K562 (cell line): ENCODE measurements at regions not wholly inside any gene's neighbourhood (a gene's known extent, or its start where the extent isn't known, plus 50 kb on each side); places are given as distances from the start of the nearest gene placed in this dataset.

Source experiments
- ARID1B ChIP-seq: fragments of 450-650 bp; IDR thresholded peaks from 2 replicates; pipeline ENCODE4 v1.6.1; 2016; ENCODE audit warnings: antibody characterized with exemption, mild to moderate bottlenecking, inconsistent platforms
- ATF3 ChIP-seq, 2 experiments: fragments of 450-650 bp in 1 of 2; sonication (generic) in 1 of 2; formaldehyde crosslinking in 1 of 2; IDR thresholded peaks in 1 of 2; conservative IDR thresholded peaks in 1 of 2; 2 replicates each; pipeline versions ENCODE4 v1.6.1 to v1.8.1; 2016 to 2023; ENCODE audit warnings: mild to moderate bottlenecking in 2 of 2, moderate library complexity in 2 of 2, inconsistent platforms in 1 of 2, missing genetic modification reagents in 1 of 2
- POLR2AphosphoS5 ChIP-seq: IDR thresholded peaks from 2 replicates; pipeline ENCODE4 v1.6.1; 2011; ENCODE audit warnings: mild to moderate bottlenecking, low read depth, low read length, moderate library complexity; ENCODE audit not compliant: control insufficient read depth, insufficient read depth
- RUNX1 ChIP-seq: sonication (generic); IDR thresholded peaks from 2 replicates; pipeline ENCODE4 v1.6.1; 2016; ENCODE audit warnings: antibody characterized with exemption, low read depth
- TAF1 ChIP-seq: IDR thresholded peaks from 2 replicates; pipeline ENCODE4 v1.6.1; 2011; ENCODE audit warnings: mild to moderate bottlenecking, low read length, moderate library complexity; ENCODE audit not compliant: insufficient read depth, control insufficient read depth, severe bottlenecking; ENCODE audit errors: extremely low read depth
- TCF7L2 ChIP-seq: fragments of 150-350 bp; IDR thresholded peaks from 2 replicates; pipeline ENCODE4 v1.6.1; 2016; ENCODE audit warnings: low read depth, mild to moderate bottlenecking, low read length, moderate library complexity
- ZBTB2 ChIP-seq: fragments of 450-650 bp; IDR thresholded peaks from 2 replicates; pipeline ENCODE4 v1.6.1; 2016; ENCODE audit warnings: antibody characterized with exemption
- ZHX1 ChIP-seq: fragments of 150-350 bp; conservative IDR thresholded peaks from 2 replicates; pipeline ENCODE4 v1.6.1; 2014; ENCODE audit warnings: low read length
- ZNF212 ChIP-seq: fragments of 450-650 bp; formaldehyde crosslinking; IDR thresholded peaks from 2 replicates; pipeline ENCODE4 v1.4.0; 2020; ENCODE audit warnings: mild to moderate bottlenecking
- ZNF551 ChIP-seq: fragments of 250-450 bp; sonication (Bioruptor Pico); IDR thresholded peaks from 2 replicates; pipeline ENCODE4 v1.5.0; 2021; ENCODE audit warnings: mild to moderate bottlenecking, moderate library complexity

GRCh38 chr4:188942606-188943005, 803.4 kb downstream of the TRIML1 start (continued):
- TF ChIP-seq ZHX1 (no peak), ZNF212 (CRISPR knock-in tag) (no peak), TAF1 (no peak), ARID1B (no peak), TCF7L2 (no peak), ATF3 (IDR thresholded peaks at IDR 0.05) (no peak), ATF3 (CRISPR knock-in tag; conservative IDR thresholded peaks at IDR 0.05) (no peak), RUNX1 (no peak), ZBTB2 (no peak), ZNF551 (CRISPR knock-in tag) (no peak), POLR2AphosphoS5 (no peak)
